CD4-positive, alpha-beta T cell treated with Interleukin-12 subunit alpha and Interleukin-12 subunit beta, for 1 hour (primary cell): ENCODE measurements at regions not wholly inside any gene's neighbourhood (a gene's known extent, or its start where the extent isn't known, plus 50 kb on each side); places are given as distances from the start of the nearest gene placed in this dataset.

ENCODE experiments used
- DNase-seq: peaks from one replicate; pipeline ENCODE4 v3.0.0-alpha.2; 2020

GRCh38 chr14:106822905-106823304, 1296.5 kb downstream of the TMEM121 start:
- DNase-seq: no peak

- DNase-seq: no peak
These were observed 1297.2 kb downstream of the TMEM121 start for GRCh38 chr14:106823552-106823951.

- DNase-seq: no peak
These were observed 1300.5 kb downstream of the TMEM121 start for GRCh38 chr14:106826833-106827369.

- peak; percentile 54 for DNase-seq
These were observed 1304.9 kb downstream of the TMEM121 start for GRCh38 chr14:106831322-106831720.

- no peak for DNase-seq
These were observed 1311.5 kb downstream of the TMEM121 start for GRCh38 chr14:106837870-106838269.

GRCh38 chr14:106838991-106839769, 1312.8 kb downstream of the TMEM121 start:
- no peak for DNase-seq

GRCh38 chr14:106840258-106840657, 1313.9 kb downstream of the TMEM121 start:
- peak; percentile 4 for DNase-seq

- no peak for DNase-seq
These were observed 1314.6 kb downstream of the TMEM121 start for GRCh38 chr14:106840991-106841390.

- DNase-seq: no peak
These were observed 1315.3 kb downstream of the TMEM121 start for GRCh38 chr14:106841701-106842100.

- DNase-seq: no peak
These were observed 1316.3 kb downstream of the TMEM121 start for GRCh38 chr14:106842687-106843086.

- DNase-seq: no peak
These were observed 1317.0 kb downstream of the TMEM121 start for GRCh38 chr14:106843386-106843785.

GRCh38 chr14:106843951-106844483, 1317.6 kb downstream of the TMEM121 start:
- peak; percentile 38 for DNase-seq

GRCh38 chr14:106844608-106845285, 1318.4 kb downstream of the TMEM121 start:
- DNase-seq: peak; percentile 69

- DNase-seq: peak; percentile 22
These were observed 1319.1 kb downstream of the TMEM121 start for GRCh38 chr14:106845286-106846087.

- DNase-seq: no peak
These were observed 1319.8 kb downstream of the TMEM121 start for GRCh38 chr14:106846218-106846617.

GRCh38 chr14:106848330-106849121, 1322.1 kb downstream of the TMEM121 start:
- peak; percentile 17 for DNase-seq

GRCh38 chr14:106850913-106851825, 1324.8 kb downstream of the TMEM121 start:
- no peak for DNase-seq

GRCh38 chr14:106872611-106873446, 1346.4 kb downstream of the TMEM121 start:
- peak; percentile 83 for DNase-seq

- no peak for DNase-seq
These were observed 1348.0 kb downstream of the TMEM121 start for GRCh38 chr14:106874350-106874749.

- DNase-seq: peak; percentile 22
These were observed 1349.1 kb downstream of the TMEM121 start for GRCh38 chr14:106875503-106875902.
